Gastroesophageal sphincter (tissue), 3 donors: ENCODE measurements at regions not wholly inside any gene's neighbourhood (a gene's known extent, or its start where the extent isn't known, plus 50 kb on each side); places are given as distances from the start of the nearest gene placed in this dataset.

ENCODE experiments used
- CTCF ChIP-seq, 4 experiments: fragments of 200-600 bp in 2 of 4; fragments of 450-650 bp in 2 of 4; sonication (generic) in 1 of 4; IDR thresholded peaks; one replicate each; pipeline ENCODE4 v1.5.1; 2017 to 2019; ENCODE audit warnings: antibody characterized with exemption in 4 of 4, mild to moderate bottlenecking in 2 of 4, moderate library complexity in 2 of 4
- POLR2A ChIP-seq, 2 donors: fragments of 450-650 bp; IDR thresholded peaks; one replicate each; pipeline ENCODE4 v1.6.1; 2017; ENCODE audit warnings: antibody characterized with exemption in 2 of 2, mild to moderate bottlenecking in 2 of 2, moderate library complexity in 1 of 2

- TF ChIP-seq CTCF (IDR thresholded peaks at IDR 0.05): no peak
- TF ChIP-seq POLR2A (IDR thresholded peaks at IDR 0.05): no peak
Measured at GRCh38 chr20:53685070-53685595, 91.5 kb upstream of the ZNF217 start.
